ENCODE measurements at regions not wholly inside any gene's neighbourhood (a gene's known extent, or its start where the extent isn't known, plus 50 kb on each side); places are given as distances from the start of the nearest gene placed in this dataset.

GRCh38 chr2:236647621-236648020 lies 78.0 kb downstream of the ACKR3 start:
- TF ChIP-seq CTCF (conservative IDR thresholded peaks at IDR 0.05) (no peak), EZH2 (IDR thresholded peaks at IDR 0.05; ENCODE audit: low read depth) (no peak)
